ENCODE measurements at regions not wholly inside any gene's neighbourhood (a gene's known extent, or its start where the extent isn't known, plus 50 kb on each side); places are given as distances from the start of the nearest gene placed in this dataset.

- no peak for DNase-seq (ENCODE audit: low read depth)
- Histone ChIP-seq H3K9me3 (ENCODE audit: control insufficient read depth, low read length) (no peaks in the 10 kb centered on the region), H3K4me3 (ENCODE audit: low read length) (no peak overlapping the region), H3K9ac (ENCODE audit: low read length) (no peak overlapping the region), H3K27me3 (replicated peaks; ENCODE audit: control insufficient read depth, insufficient read depth, low read length) (peaks cover 9% of the 10 kb centered on the region), H3K36me3 (ENCODE audit: control insufficient read depth, insufficient read depth, low read length, severe bottlenecking) (no peaks in the 10 kb centered on the region), H3K4me1 (ENCODE audit: control insufficient read depth, insufficient read depth, low read length) (no peaks in the 10 kb centered on the region)
These were observed 458.1 kb downstream of the MTRR start for GRCh38 chr5:8327016-8327415.

- peak; percentile 19 for DNase-seq (ENCODE audit: low read depth)
- Histone ChIP-seq H3K9ac (ENCODE audit: low read length) (no peak overlapping the region), H3K27me3 (replicated peaks; ENCODE audit: control insufficient read depth, insufficient read depth, low read length) (peaks cover 11% of the 10 kb centered on the region), H3K36me3 (ENCODE audit: control insufficient read depth, insufficient read depth, low read length, severe bottlenecking) (no peaks in the 10 kb centered on the region), H3K4me3 (ENCODE audit: low read length) (no peak overlapping the region), H3K4me1 (ENCODE audit: control insufficient read depth, insufficient read depth, low read length) (no peaks in the 10 kb centered on the region), H3K9me3 (ENCODE audit: control insufficient read depth, low read length) (no peaks in the 10 kb centered on the region)
These were observed 460.8 kb downstream of the MTRR start for GRCh38 chr5:8329773-8330172.

GRCh38 chr5:8332666-8333445, 463.9 kb downstream of the MTRR start:
- Histone ChIP-seq H3K36me3 (ENCODE audit: control insufficient read depth, insufficient read depth, low read length, severe bottlenecking) (no peaks in the 10 kb centered on the region), H3K4me1 (ENCODE audit: control insufficient read depth, insufficient read depth, low read length) (no peaks in the 10 kb centered on the region), H3K4me3 (ENCODE audit: low read length) (no peak overlapping the region), H3K27me3 (replicated peaks; ENCODE audit: control insufficient read depth, insufficient read depth, low read length) (peaks cover 9% of the 10 kb centered on the region), H3K9me3 (ENCODE audit: control insufficient read depth, low read length) (no peaks in the 10 kb centered on the region), H3K9ac (ENCODE audit: low read length) (no peak overlapping the region)
- no peak for DNase-seq (ENCODE audit: low read depth)

- H3K4me3 ChIP-seq (ENCODE audit: low read length), result no peak overlapping the region
- no peak overlapping the region for H3K9ac ChIP-seq (ENCODE audit: low read length)
- no peaks in the 10 kb centered on the region for H3K4me1 ChIP-seq (ENCODE audit: control insufficient read depth, insufficient read depth, low read length)
- no peak for DNase-seq (ENCODE audit: low read depth)
- H3K27me3 ChIP-seq (replicated peaks; ENCODE audit: control insufficient read depth, insufficient read depth, low read length), result peaks cover 5% of the 10 kb centered on the region
- no peaks in the 10 kb centered on the region for H3K9me3 ChIP-seq (ENCODE audit: control insufficient read depth, low read length)
- no peaks in the 10 kb centered on the region for H3K36me3 ChIP-seq (ENCODE audit: control insufficient read depth, insufficient read depth, low read length, severe bottlenecking)
These were observed 464.5 kb downstream of the MTRR start for GRCh38 chr5:8333485-8333884.

- no peak for DNase-seq (ENCODE audit: low read depth)
- H3K9ac ChIP-seq (ENCODE audit: low read length), result no peak overlapping the region
These were observed 465.0 kb downstream of the MTRR start for GRCh38 chr5:8333977-8334376.

GRCh38 chr5:8340261-8340660, 471.3 kb downstream of the MTRR start:
- Histone ChIP-seq H3K36me3 (ENCODE audit: control insufficient read depth, insufficient read depth, low read length, severe bottlenecking) (no peaks in the 10 kb centered on the region), H3K4me3 (ENCODE audit: low read length) (peak overlapping the region; percentile 58), H3K9me3 (ENCODE audit: control insufficient read depth, low read length) (peaks cover 4% of the 10 kb centered on the region), H3K27me3 (replicated peaks; ENCODE audit: control insufficient read depth, insufficient read depth, low read length) (no peaks in the 10 kb centered on the region), H3K4me1 (ENCODE audit: control insufficient read depth, insufficient read depth, low read length) (peaks cover 18% of the 10 kb centered on the region), H3K9ac (ENCODE audit: low read length) (peak overlapping the region; percentile 21)
- DNase-seq (ENCODE audit: low read depth), result no peak

More at GRCh38 chr5:8333977-8334376, 465.0 kb downstream of the MTRR start:
- no peak overlapping the region for H3K4me3 ChIP-seq (ENCODE audit: low read length)
- peaks cover 5% of the 10 kb centered on the region for H3K27me3 ChIP-seq (replicated peaks; ENCODE audit: control insufficient read depth, insufficient read depth, low read length)
- no peaks in the 10 kb centered on the region for H3K9me3 ChIP-seq (ENCODE audit: control insufficient read depth, low read length)
- H3K4me1 ChIP-seq (ENCODE audit: control insufficient read depth, insufficient read depth, low read length), result no peaks in the 10 kb centered on the region
- no peaks in the 10 kb centered on the region for H3K36me3 ChIP-seq (ENCODE audit: control insufficient read depth, insufficient read depth, low read length, severe bottlenecking)

- Histone ChIP-seq H3K27me3 (replicated peaks; ENCODE audit: control insufficient read depth, insufficient read depth, low read length) (no peaks in the 10 kb centered on the region), H3K36me3 (ENCODE audit: control insufficient read depth, insufficient read depth, low read length, severe bottlenecking) (no peaks in the 10 kb centered on the region), H3K9me3 (ENCODE audit: control insufficient read depth, low read length) (peaks cover 4% of the 10 kb centered on the region), H3K4me1 (ENCODE audit: control insufficient read depth, insufficient read depth, low read length) (peaks cover 18% of the 10 kb centered on the region), H3K4me3 (ENCODE audit: low read length) (peak overlapping the region; percentile 58), H3K9ac (ENCODE audit: low read length) (peak overlapping the region; percentile 21)
- DNase-seq (ENCODE audit: low read depth), result peak; percentile 62
These were observed 471.9 kb downstream of the MTRR start for GRCh38 chr5:8340739-8341344.

GRCh38 chr5:8341406-8341805, 472.5 kb downstream of the MTRR start:
- Histone ChIP-seq H3K9ac (ENCODE audit: low read length) (no peak overlapping the region), H3K27me3 (replicated peaks; ENCODE audit: control insufficient read depth, insufficient read depth, low read length) (no peaks in the 10 kb centered on the region), H3K4me3 (ENCODE audit: low read length) (no peak overlapping the region), H3K9me3 (ENCODE audit: control insufficient read depth, low read length) (peaks cover 4% of the 10 kb centered on the region), H3K4me1 (ENCODE audit: control insufficient read depth, insufficient read depth, low read length) (peaks cover 18% of the 10 kb centered on the region), H3K36me3 (ENCODE audit: control insufficient read depth, insufficient read depth, low read length, severe bottlenecking) (no peaks in the 10 kb centered on the region)
- DNase-seq (ENCODE audit: low read depth), result peak; percentile 3

- Histone ChIP-seq H3K9me3 (ENCODE audit: control insufficient read depth, low read length) (peaks cover under 1% of the 10 kb centered on the region), H3K9ac (ENCODE audit: low read length) (no peak overlapping the region), H3K4me1 (ENCODE audit: control insufficient read depth, insufficient read depth, low read length) (no peaks in the 10 kb centered on the region), H3K4me3 (ENCODE audit: low read length) (no peak overlapping the region), H3K36me3 (ENCODE audit: control insufficient read depth, insufficient read depth, low read length, severe bottlenecking) (no peaks in the 10 kb centered on the region), H3K27me3 (replicated peaks; ENCODE audit: control insufficient read depth, insufficient read depth, low read length) (no peaks in the 10 kb centered on the region)
- DNase-seq (ENCODE audit: low read depth), result no peak
These were observed 479.0 kb downstream of the MTRR start for GRCh38 chr5:8347984-8348383.

- peaks cover 6% of the 10 kb centered on the region for H3K9me3 ChIP-seq (ENCODE audit: control insufficient read depth, low read length)
- no peaks in the 10 kb centered on the region for H3K36me3 ChIP-seq (ENCODE audit: control insufficient read depth, insufficient read depth, low read length, severe bottlenecking)
- no peak overlapping the region for H3K9ac ChIP-seq (ENCODE audit: low read length)
- H3K27me3 ChIP-seq (replicated peaks; ENCODE audit: control insufficient read depth, insufficient read depth, low read length), result no peaks in the 10 kb centered on the region
- no peak overlapping the region for H3K4me3 ChIP-seq (ENCODE audit: low read length)
- H3K4me1 ChIP-seq (ENCODE audit: control insufficient read depth, insufficient read depth, low read length), result no peaks in the 10 kb centered on the region
- no peak for DNase-seq (ENCODE audit: low read depth)
These were observed 480.9 kb downstream of the MTRR start for GRCh38 chr5:8349855-8350254.

- peaks cover 6% of the 10 kb centered on the region for H3K9me3 ChIP-seq (ENCODE audit: control insufficient read depth, low read length)
- no peaks in the 10 kb centered on the region for H3K36me3 ChIP-seq (ENCODE audit: control insufficient read depth, insufficient read depth, low read length, severe bottlenecking)
- H3K9ac ChIP-seq (ENCODE audit: low read length), result no peak overlapping the region
- no peak overlapping the region for H3K4me3 ChIP-seq (ENCODE audit: low read length)
- DNase-seq (ENCODE audit: low read depth), result no peak
- no peaks in the 10 kb centered on the region for H3K27me3 ChIP-seq (replicated peaks; ENCODE audit: control insufficient read depth, insufficient read depth, low read length)
- H3K4me1 ChIP-seq (ENCODE audit: control insufficient read depth, insufficient read depth, low read length), result no peaks in the 10 kb centered on the region
These were observed 481.8 kb downstream of the MTRR start for GRCh38 chr5:8350644-8351339.
